ENCODE measurements at regions not wholly inside any gene's neighbourhood (a gene's known extent, or its start where the extent isn't known, plus 50 kb on each side); places are given as distances from the start of the nearest gene placed in this dataset.

DNA sequence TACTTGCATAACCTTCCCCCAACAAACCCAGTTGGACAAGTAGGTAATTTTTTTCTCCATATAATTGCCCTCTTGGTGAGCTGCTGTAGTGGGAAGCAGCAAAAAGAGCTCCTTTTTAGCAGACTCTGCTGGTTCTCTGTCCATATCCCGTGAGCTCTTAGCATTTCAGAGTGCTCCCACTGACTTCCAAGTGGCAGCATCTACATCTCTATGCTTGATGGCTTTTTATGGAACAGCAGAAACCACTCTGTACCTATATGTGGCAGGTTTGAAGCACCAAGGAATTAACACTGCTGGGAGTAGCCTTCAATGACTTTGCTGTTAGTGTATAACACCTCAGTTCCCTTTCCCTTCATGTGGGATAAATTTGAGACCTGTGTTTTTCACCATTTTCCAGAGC lies 168.4 kb upstream of the NHS start:
- FAIRE-seq: no peak

- FAIRE-seq: no peak
These were observed 160.0 kb upstream of the NHS start for GRCh38 chrX:17214962-17215361.

- FAIRE-seq: no peak
These were observed 148.3 kb upstream of the NHS start for GRCh38 chrX:17226736-17227135.

- FAIRE-seq: no peak
These were observed 137.9 kb upstream of the NHS start for GRCh38 chrX:17237146-17237545.

- FAIRE-seq: peak; percentile 40
These were observed 132.5 kb upstream of the NHS start for GRCh38 chrX:17242470-17242869.

GRCh38 chrX:17247144-17247543 lies 127.9 kb upstream of the NHS start:
- no peak for FAIRE-seq

DNA sequence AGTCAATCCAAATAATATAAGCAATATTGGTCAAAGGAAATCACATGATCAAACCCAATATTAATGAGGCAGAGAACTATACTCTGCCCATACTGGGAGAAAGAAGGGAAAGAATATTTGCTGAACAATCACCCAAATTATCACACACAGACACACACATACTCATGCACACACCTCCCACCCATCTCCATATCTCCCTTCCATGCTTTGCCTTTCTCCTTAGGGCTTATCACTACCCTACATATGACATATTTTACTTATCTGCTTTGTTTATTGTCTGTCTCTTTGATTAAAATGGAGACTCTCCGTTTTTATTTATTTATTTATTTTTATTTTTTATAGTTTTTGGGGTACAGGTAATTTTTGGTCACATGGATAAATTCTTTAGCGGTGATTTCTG lies 112.9 kb upstream of the NHS start:
- no peak for FAIRE-seq

DNA sequence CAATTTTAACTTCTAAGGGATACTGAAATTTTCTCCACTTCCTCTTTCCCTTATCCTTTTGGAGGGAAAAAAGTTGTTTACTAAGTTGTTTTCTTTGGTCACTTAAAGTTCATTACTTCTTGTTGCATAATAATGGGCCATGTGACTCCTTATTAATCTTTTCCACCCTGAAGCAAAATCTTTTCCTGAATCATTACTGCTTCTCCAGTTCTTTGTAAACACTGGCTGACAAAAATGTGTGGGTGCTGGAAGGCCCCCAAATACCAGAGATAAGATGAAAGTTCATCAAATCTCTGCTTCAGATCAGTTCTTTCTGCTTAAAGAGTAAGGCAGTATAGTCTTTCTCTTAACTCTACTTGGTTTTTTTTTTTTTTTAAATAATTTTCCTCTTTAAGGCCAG lies 108.9 kb upstream of the NHS start:
- no peak for FAIRE-seq

DNA sequence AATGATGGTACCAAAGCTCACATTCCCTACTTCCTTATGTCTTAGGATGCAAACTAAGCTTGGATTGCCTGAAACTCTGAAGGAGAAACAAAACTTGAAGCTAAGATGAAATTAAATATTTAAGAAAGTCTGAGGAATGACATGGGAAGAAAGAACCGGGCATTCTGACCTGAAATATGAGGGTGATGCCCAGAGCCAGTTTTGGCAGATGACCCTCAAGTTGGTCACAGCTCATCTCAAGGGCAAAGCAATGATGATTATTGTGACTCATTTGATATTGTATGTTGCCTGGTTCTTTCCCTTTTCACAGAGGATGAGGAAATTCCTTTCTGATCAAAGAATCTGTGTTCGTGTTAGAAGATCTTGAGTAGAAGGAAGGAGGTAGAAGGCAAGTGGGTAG lies 96.0 kb upstream of the NHS start:
- no peak for FAIRE-seq

DNA sequence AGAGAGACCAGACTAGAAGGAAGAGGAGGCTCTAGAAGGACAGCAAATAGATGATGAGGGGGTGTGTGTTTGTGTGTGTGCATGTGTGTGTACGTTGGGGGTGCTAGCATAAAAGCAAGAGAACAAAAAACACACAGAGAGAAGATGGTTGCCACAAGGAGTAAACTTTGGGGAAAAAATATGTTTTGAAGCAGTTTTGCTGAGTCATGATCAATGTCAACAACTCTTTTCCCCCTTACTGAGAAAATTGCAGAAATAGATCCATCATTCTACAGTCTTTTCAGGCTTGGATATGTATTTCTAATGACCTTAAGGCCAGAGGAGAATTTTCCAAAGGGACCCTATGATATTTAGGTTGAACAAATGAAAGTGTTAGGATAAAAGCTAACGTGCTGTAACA lies 89.0 kb upstream of the NHS start:
- no peak for FAIRE-seq

GRCh38 chrX:17291171-17291900 lies 83.7 kb upstream of the NHS start:
- FAIRE-seq: no peak

DNA sequence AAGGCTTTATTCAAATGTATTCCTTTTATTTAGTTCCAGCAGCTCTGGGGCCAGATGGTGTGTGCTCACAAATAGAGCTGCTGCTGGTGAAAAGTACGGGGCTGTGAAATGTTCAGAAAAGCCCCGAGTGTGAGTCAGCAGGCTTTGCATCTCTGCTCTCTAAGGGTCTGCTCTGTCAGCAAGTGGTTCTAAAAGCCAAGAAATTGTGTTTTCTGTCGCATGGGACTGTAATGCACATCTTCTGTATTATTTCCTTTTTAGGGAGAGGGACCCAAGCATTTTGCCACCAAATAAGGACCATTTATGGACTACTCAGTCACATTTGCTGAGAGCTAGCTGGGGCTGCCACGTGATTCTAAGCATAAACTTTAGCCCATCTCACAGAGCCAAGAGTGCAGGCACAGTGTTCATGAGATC lies 82.9 kb upstream of the NHS start:
- no peak for FAIRE-seq

DNA sequence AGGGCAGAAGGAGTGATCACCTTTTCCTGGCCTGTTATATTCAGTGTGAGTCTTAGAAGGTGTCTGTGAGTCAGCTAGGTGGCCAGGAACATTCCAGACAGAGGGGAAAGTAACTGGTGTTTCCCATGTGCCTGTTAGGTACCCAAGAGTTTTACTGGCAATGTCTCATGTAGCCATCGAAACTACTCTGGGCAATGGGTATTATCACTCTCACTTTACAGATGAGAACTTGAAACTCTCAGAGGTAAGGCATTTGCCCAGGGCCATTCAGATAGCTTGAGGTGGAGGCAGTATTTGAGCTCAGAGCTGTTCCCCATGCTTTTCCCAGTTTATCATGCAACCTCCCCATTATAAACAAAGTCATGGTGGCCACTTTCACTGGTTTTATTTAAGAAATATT lies 80.4 kb upstream of the NHS start:
- FAIRE-seq: no peak

DNA sequence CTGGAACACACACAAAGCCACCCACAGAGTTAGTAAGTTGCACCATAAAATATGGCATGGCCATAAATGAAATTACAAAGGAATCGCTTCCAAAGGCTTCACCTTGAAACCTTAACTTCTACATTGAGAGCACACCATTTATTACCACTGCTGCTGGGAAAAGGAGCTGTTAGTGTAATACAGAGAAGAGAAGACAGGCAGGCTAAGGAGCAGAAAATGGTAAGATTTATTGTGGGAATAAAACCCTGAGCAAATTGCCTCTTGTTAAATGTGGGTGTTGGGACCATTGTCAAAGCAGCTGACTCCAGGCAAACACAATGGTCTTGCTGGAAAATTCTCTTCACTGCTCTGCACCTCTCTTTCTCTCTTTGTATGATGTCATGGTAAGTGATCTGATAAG lies 79.2 kb upstream of the NHS start:
- FAIRE-seq: no peak

DNA sequence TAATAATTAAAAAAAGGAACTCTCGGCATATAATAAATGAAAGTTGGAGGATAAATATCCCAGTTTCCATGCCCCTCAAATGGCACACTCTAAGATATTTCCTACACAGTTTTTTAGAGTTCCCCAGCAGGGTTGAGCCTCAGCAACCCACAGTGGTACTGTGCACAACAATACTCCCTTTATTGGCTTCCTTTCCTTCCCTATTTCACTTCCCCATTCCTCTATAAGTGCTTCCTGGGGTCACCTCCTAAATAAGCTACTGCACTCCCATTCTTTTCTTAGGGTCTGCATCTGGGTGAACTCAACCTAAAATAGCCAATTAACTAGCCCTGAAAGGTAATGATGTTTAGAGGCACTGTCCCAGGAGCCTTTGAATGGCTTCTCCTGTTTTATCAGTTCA lies 76.4 kb upstream of the NHS start:
- FAIRE-seq: no peak

GRCh38 chrX:17299206-17299605 lies 75.8 kb upstream of the NHS start:
- no peak for FAIRE-seq

DNA sequence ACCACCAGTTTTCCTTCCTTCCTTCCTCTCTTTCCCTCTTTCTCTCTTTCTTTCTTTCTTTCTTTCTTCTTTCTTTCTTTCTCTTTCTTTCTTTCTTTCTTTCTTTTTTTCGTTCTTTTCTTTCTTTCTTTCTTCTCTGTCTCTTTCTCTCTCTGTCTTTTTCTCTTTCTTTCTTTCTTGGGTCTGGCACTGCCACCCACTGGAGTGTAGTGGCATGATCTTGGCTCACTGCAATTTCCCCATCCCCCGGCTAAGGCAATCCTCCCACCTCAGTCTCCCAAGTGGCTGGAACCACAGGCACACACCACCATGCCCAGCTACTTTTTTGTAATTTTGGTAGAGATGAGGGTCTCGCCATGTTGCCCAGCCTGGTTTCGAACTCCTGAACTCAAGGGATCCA lies 51.6 kb upstream of the NHS start:
- no peak for FAIRE-seq

Data from G401.6 (cell line).